ENCODE measurements at regions not wholly inside any gene's neighbourhood (a gene's known extent, or its start where the extent isn't known, plus 50 kb on each side); places are given as distances from the start of the nearest gene placed in this dataset.

GRCh38 chr10:107342711-107343110 lies 178.2 kb upstream of the SORCS1 start:
- Histone ChIP-seq H3K9ac (ENCODE audit: low read length in 2 of 2) (no peak overlapping the region), H3K4me3 (ENCODE audit: low read length in 2 of 2) (no peak overlapping the region), H3K36me3 (ENCODE audit: control insufficient read depth in 2 of 2, insufficient read depth in 2 of 2, low read length in 2 of 2) (no peaks in the 10 kb centered on the region), H3K27ac (ENCODE audit: low read length) (no peak overlapping the region), H3K9me3 (ENCODE audit: control insufficient read depth in 2 of 2, low read length in 2 of 2) (peaks cover 0 to 5% of the 10 kb centered on the region in 2 donors), H3K27me3 (ENCODE audit: control insufficient read depth in 1 of 2, insufficient read depth in 2 of 2, low read length in 2 of 2) (no peaks in the 10 kb centered on the region), H3K4me1 (ENCODE audit: control insufficient read depth, insufficient read depth, low read length) (no peaks in the 10 kb centered on the region)

DNA sequence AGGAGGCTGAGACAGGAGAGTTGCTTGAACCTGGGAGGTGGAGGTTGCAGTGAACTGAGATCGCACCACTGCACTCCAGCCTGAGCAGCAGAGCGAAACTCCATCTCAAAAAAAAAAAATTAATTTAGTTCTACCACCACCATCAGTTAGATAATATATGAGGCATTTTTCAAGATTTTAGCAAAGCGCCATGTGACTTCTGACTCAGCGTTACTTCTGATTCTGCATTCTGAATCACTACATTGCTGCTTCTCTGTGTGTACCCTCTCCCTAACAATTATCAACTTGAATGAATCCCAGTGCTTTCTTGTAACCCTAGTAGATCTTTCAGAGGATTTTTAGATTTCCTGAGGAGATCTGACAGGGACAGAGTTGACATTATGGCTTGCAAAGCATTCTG lies 176.8 kb upstream of the SORCS1 start:
- no peak overlapping the region for H3K27ac ChIP-seq (ENCODE audit: low read length)
- H3K4me1 ChIP-seq (ENCODE audit: control insufficient read depth, insufficient read depth, low read length): no peaks in the 10 kb centered on the region
- H3K9me3 ChIP-seq (ENCODE audit: control insufficient read depth in 2 of 2, low read length in 2 of 2): peaks cover 0 to 5% of the 10 kb centered on the region in 2 donors
- no peaks in the 10 kb centered on the region for H3K36me3 ChIP-seq (ENCODE audit: control insufficient read depth in 2 of 2, insufficient read depth in 2 of 2, low read length in 2 of 2)
- H3K4me3 ChIP-seq (ENCODE audit: low read length in 2 of 2): no peak overlapping the region
- H3K9ac ChIP-seq (ENCODE audit: low read length in 2 of 2): no peak overlapping the region
- H3K27me3 ChIP-seq (ENCODE audit: control insufficient read depth in 1 of 2, insufficient read depth in 2 of 2, low read length in 2 of 2): no peaks in the 10 kb centered on the region

GRCh38 chr10:107340326-107340725 lies 175.8 kb upstream of the SORCS1 start:
- Histone ChIP-seq H3K27me3 (ENCODE audit: control insufficient read depth in 1 of 2, insufficient read depth in 2 of 2, low read length in 2 of 2) (no peaks in the 10 kb centered on the region), H3K4me3 (ENCODE audit: low read length in 2 of 2) (no peak overlapping the region), H3K9me3 (ENCODE audit: control insufficient read depth in 2 of 2, low read length in 2 of 2) (peaks cover 0 to 5% of the 10 kb centered on the region in 2 donors), H3K36me3 (ENCODE audit: control insufficient read depth in 2 of 2, insufficient read depth in 2 of 2, low read length in 2 of 2) (no peaks in the 10 kb centered on the region), H3K9ac (ENCODE audit: low read length in 2 of 2) (no peak overlapping the region), H3K27ac (ENCODE audit: low read length) (no peak overlapping the region), H3K4me1 (ENCODE audit: control insufficient read depth, insufficient read depth, low read length) (no peaks in the 10 kb centered on the region)

- Histone ChIP-seq H3K9ac (ENCODE audit: low read length in 2 of 2) (no peak overlapping the region), H3K9me3 (ENCODE audit: control insufficient read depth in 2 of 2, low read length in 2 of 2) (no peaks in the 10 kb centered on the region), H3K27me3 (ENCODE audit: control insufficient read depth in 1 of 2, insufficient read depth in 2 of 2, low read length in 2 of 2) (no peaks in the 10 kb centered on the region), H3K4me3 (ENCODE audit: low read length in 2 of 2) (no peak overlapping the region), H3K4me1 (ENCODE audit: control insufficient read depth, insufficient read depth, low read length) (no peaks in the 10 kb centered on the region), H3K36me3 (ENCODE audit: control insufficient read depth in 2 of 2, insufficient read depth in 2 of 2, low read length in 2 of 2) (no peaks in the 10 kb centered on the region), H3K27ac (ENCODE audit: low read length) (no peak overlapping the region)
Measured at GRCh38 chr10:107336061-107336460, 171.6 kb upstream of the SORCS1 start.

GRCh38 chr10:107317592-107317991 lies 153.1 kb upstream of the SORCS1 start:
- no peaks in the 10 kb centered on the region for H3K36me3 ChIP-seq (ENCODE audit: control insufficient read depth in 2 of 2, insufficient read depth in 2 of 2, low read length in 2 of 2)
- H3K27ac ChIP-seq (ENCODE audit: low read length): no peak overlapping the region
- H3K27me3 ChIP-seq (ENCODE audit: control insufficient read depth in 1 of 2, insufficient read depth in 2 of 2, low read length in 2 of 2): no peaks in the 10 kb centered on the region
- no peak overlapping the region for H3K4me3 ChIP-seq (ENCODE audit: low read length in 2 of 2)
- no peak overlapping the region for H3K9ac ChIP-seq (ENCODE audit: low read length in 2 of 2)
- no peaks in the 10 kb centered on the region for H3K9me3 ChIP-seq (ENCODE audit: control insufficient read depth in 2 of 2, low read length in 2 of 2)
- no peaks in the 10 kb centered on the region for H3K4me1 ChIP-seq (ENCODE audit: control insufficient read depth, insufficient read depth, low read length)

GRCh38 chr10:107303203-107303602 lies 138.7 kb upstream of the SORCS1 start:
- Histone ChIP-seq H3K27me3 (ENCODE audit: control insufficient read depth in 1 of 2, insufficient read depth in 2 of 2, low read length in 2 of 2) (no peaks in the 10 kb centered on the region), H3K9ac (ENCODE audit: low read length in 2 of 2) (no peak overlapping the region), H3K9me3 (ENCODE audit: control insufficient read depth in 2 of 2, low read length in 2 of 2) (no peaks in the 10 kb centered on the region), H3K36me3 (ENCODE audit: control insufficient read depth in 2 of 2, insufficient read depth in 2 of 2, low read length in 2 of 2) (no peaks in the 10 kb centered on the region), H3K4me3 (ENCODE audit: low read length in 2 of 2) (no peak overlapping the region), H3K4me1 (ENCODE audit: control insufficient read depth, insufficient read depth, low read length) (no peaks in the 10 kb centered on the region), H3K27ac (ENCODE audit: low read length) (no peak overlapping the region)

DNA sequence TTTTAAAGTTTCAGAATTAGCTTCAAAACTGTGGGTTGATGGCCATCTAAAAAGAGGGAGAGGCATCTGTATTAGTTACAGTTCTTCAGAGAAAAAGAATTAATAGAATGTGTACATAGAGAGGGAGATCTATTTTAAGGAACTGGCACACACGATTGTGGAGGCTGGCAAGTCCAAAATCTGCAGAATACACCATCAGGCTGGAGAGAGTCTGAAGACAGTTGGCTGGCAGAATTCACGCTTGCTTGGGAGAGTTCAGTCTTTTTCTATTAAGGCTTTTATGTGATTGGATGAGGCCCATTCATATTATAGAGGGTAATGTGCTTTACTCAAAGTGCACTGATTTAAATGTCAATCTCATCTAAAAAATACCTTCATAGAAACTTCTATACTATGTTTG lies 135.1 kb upstream of the SORCS1 start:
- no peak overlapping the region for H3K9ac ChIP-seq (ENCODE audit: low read length in 2 of 2)
- no peaks in the 10 kb centered on the region for H3K4me1 ChIP-seq (ENCODE audit: control insufficient read depth, insufficient read depth, low read length)
- peaks cover 0 to 2% of the 10 kb centered on the region in 2 donors for H3K9me3 ChIP-seq (ENCODE audit: control insufficient read depth in 2 of 2, low read length in 2 of 2)
- H3K27me3 ChIP-seq (ENCODE audit: control insufficient read depth in 1 of 2, insufficient read depth in 2 of 2, low read length in 2 of 2): no peaks in the 10 kb centered on the region
- no peaks in the 10 kb centered on the region for H3K36me3 ChIP-seq (ENCODE audit: control insufficient read depth in 2 of 2, insufficient read depth in 2 of 2, low read length in 2 of 2)
- no peak overlapping the region for H3K4me3 ChIP-seq (ENCODE audit: low read length in 2 of 2)
- no peak overlapping the region for H3K27ac ChIP-seq (ENCODE audit: low read length)

- Histone ChIP-seq H3K27me3 (ENCODE audit: control insufficient read depth in 1 of 2, insufficient read depth in 2 of 2, low read length in 2 of 2) (no peaks in the 10 kb centered on the region), H3K36me3 (ENCODE audit: control insufficient read depth in 2 of 2, insufficient read depth in 2 of 2, low read length in 2 of 2) (no peaks in the 10 kb centered on the region), H3K9me3 (ENCODE audit: control insufficient read depth in 2 of 2, low read length in 2 of 2) (no peaks in the 10 kb centered on the region), H3K9ac (ENCODE audit: low read length in 2 of 2) (no peak overlapping the region), H3K27ac (ENCODE audit: low read length) (no peak overlapping the region), H3K4me1 (ENCODE audit: control insufficient read depth, insufficient read depth, low read length) (no peaks in the 10 kb centered on the region), H3K4me3 (ENCODE audit: low read length in 2 of 2) (no peak overlapping the region)
Measured at GRCh38 chr10:107284187-107284586, 119.7 kb upstream of the SORCS1 start.

DNA sequence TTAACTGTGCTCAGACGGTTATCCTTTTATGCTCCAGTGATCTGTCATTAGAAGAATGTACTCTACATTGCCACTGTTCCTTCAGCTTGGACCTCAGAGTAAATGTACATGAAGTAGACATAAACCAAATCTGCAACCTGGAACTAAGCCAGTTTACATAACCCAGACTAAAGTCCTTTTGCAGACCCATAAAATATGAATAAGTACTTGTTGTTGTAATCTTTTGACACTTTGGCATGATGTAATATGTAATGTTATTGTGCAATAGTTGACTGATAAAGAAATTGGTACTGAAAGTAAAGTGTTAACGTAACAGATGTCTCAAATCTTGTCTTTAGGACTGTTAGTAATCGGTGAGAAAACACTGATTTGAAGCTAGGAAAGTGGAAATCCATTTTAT lies 115.8 kb upstream of the SORCS1 start:
- Histone ChIP-seq H3K9ac (ENCODE audit: low read length in 2 of 2) (no peak overlapping the region), H3K4me3 (ENCODE audit: low read length in 2 of 2) (no peak overlapping the region), H3K4me1 (ENCODE audit: control insufficient read depth, insufficient read depth, low read length) (no peaks in the 10 kb centered on the region), H3K36me3 (ENCODE audit: control insufficient read depth in 2 of 2, insufficient read depth in 2 of 2, low read length in 2 of 2) (no peaks in the 10 kb centered on the region), H3K9me3 (ENCODE audit: control insufficient read depth in 2 of 2, low read length in 2 of 2) (no peaks in the 10 kb centered on the region), H3K27me3 (ENCODE audit: control insufficient read depth in 1 of 2, insufficient read depth in 2 of 2, low read length in 2 of 2) (no peaks in the 10 kb centered on the region), H3K27ac (ENCODE audit: low read length) (no peak overlapping the region)

DNA sequence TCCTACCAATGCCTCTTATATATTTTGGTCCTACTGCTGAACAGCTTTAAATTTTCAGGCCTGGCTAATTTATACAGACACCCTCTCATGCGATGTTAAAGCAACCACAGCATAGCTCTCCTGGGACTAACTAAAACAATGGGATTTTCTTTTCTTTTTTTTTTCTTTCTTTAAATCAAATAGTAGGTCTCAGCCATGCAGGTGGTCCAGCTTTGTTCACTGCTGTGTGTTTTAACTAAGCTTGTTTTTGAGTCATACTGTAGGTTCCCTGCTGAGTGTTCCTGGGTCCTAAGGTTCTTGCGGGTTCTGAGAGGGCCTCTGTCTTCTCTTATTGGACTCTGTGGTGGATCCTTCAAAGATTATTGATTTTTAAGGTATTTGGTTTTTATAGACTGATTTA lies 113.1 kb upstream of the SORCS1 start:
- Histone ChIP-seq H3K27me3 (ENCODE audit: control insufficient read depth in 1 of 2, insufficient read depth in 2 of 2, low read length in 2 of 2) (no peaks in the 10 kb centered on the region), H3K9ac (ENCODE audit: low read length in 2 of 2) (no peak overlapping the region), H3K36me3 (ENCODE audit: control insufficient read depth in 2 of 2, insufficient read depth in 2 of 2, low read length in 2 of 2) (no peaks in the 10 kb centered on the region), H3K27ac (ENCODE audit: low read length) (no peak overlapping the region), H3K4me1 (ENCODE audit: control insufficient read depth, insufficient read depth, low read length) (no peaks in the 10 kb centered on the region), H3K4me3 (ENCODE audit: low read length in 2 of 2) (no peak overlapping the region), H3K9me3 (ENCODE audit: control insufficient read depth in 2 of 2, low read length in 2 of 2) (no peaks in the 10 kb centered on the region)

- no peaks in the 10 kb centered on the region for H3K36me3 ChIP-seq (ENCODE audit: control insufficient read depth in 2 of 2, insufficient read depth in 2 of 2, low read length in 2 of 2)
- no peaks in the 10 kb centered on the region for H3K4me1 ChIP-seq (ENCODE audit: control insufficient read depth, insufficient read depth, low read length)
- no peak overlapping the region for H3K4me3 ChIP-seq (ENCODE audit: low read length in 2 of 2)
- no peaks in the 10 kb centered on the region for H3K27me3 ChIP-seq (ENCODE audit: control insufficient read depth in 1 of 2, insufficient read depth in 2 of 2, low read length in 2 of 2)
- H3K9ac ChIP-seq (ENCODE audit: low read length in 2 of 2): no peak overlapping the region
- H3K9me3 ChIP-seq (ENCODE audit: control insufficient read depth in 2 of 2, low read length in 2 of 2): no peaks in the 10 kb centered on the region
- H3K27ac ChIP-seq (ENCODE audit: low read length): no peak overlapping the region
Measured at GRCh38 chr10:107275806-107276205, 111.3 kb upstream of the SORCS1 start.

GRCh38 chr10:107269626-107270025 lies 105.1 kb upstream of the SORCS1 start:
- Histone ChIP-seq H3K9me3 (ENCODE audit: control insufficient read depth in 2 of 2, low read length in 2 of 2) (no peaks in the 10 kb centered on the region), H3K27ac (ENCODE audit: low read length) (no peak overlapping the region), H3K9ac (ENCODE audit: low read length in 2 of 2) (no peak overlapping the region), H3K36me3 (ENCODE audit: control insufficient read depth in 2 of 2, insufficient read depth in 2 of 2, low read length in 2 of 2) (no peaks in the 10 kb centered on the region), H3K4me3 (ENCODE audit: low read length in 2 of 2) (no peak overlapping the region), H3K27me3 (ENCODE audit: control insufficient read depth in 1 of 2, insufficient read depth in 2 of 2, low read length in 2 of 2) (no peaks in the 10 kb centered on the region), H3K4me1 (ENCODE audit: control insufficient read depth, insufficient read depth, low read length) (no peaks in the 10 kb centered on the region)

Data from stomach smooth muscle (tissue), 2 donors.